Activated CD8-positive, alpha-beta T cell treated with anti-CD3 and anti-CD28 coated beads for 36 hours (primary cell): ENCODE measurements at regions not wholly inside any gene's neighbourhood (a gene's known extent, or its start where the extent isn't known, plus 50 kb on each side); places are given as distances from the start of the nearest gene placed in this dataset.

Experiments used
- ATAC-seq: fragments of 200-7000 bp; cut with Tn5 transposase; one replicate; pipeline ENCODE4 v1.10.0; 2021; ENCODE audit warnings: mild to moderate bottlenecking, moderate library complexity
- CTCF ChIA-PET: fragments of 350-600 bp; sonication (Branson Sonifier 250); formaldehyde crosslinking; loops from one replicate; lab custom pipeline; 2021; ENCODE audit warnings: antibody characterized with exemption; lab: Charles Lee
- POLR2A ChIA-PET: fragments of 350-600 bp; sonication (Branson Sonifier 250); formaldehyde crosslinking; loops from one replicate; lab custom pipeline; 2021; ENCODE audit warnings: antibody characterized with exemption; lab: Charles Lee
- DNase-seq: peaks from one replicate; pipeline ENCODE4 v3.0.0-alpha.2; 2020
- H3K27ac Mint-ChIP-seq: one replicate; pipeline ENCODE4 v1.8.0; 2021; ENCODE audit warnings: mild to moderate bottlenecking, mixed read lengths
- H3K27me3 Mint-ChIP-seq: one replicate; pipeline ENCODE4 v1.8.0; 2021; ENCODE audit warnings: mixed read lengths
- H3K36me3 Mint-ChIP-seq: one replicate; pipeline ENCODE4 v1.8.0; 2021; ENCODE audit warnings: low read depth, mixed read lengths
- H3K4me1 Mint-ChIP-seq: one replicate; pipeline ENCODE4 v1.8.0; 2021; ENCODE audit warnings: low read depth, mixed read lengths
- H3K4me3 Mint-ChIP-seq: one replicate; pipeline ENCODE4 v1.8.0; 2021; ENCODE audit warnings: mild to moderate bottlenecking, moderate library complexity, mixed read lengths
- H3K9me3 Mint-ChIP-seq: one replicate; pipeline ENCODE4 v1.8.0; 2021; ENCODE audit warnings: mixed read lengths
- CTCF ChIP-seq: fragments of 200-600 bp; IDR thresholded peaks from one replicate; pipeline ENCODE4 v1.8.0; 2022; ENCODE audit warnings: antibody characterized with exemption, mild to moderate bottlenecking
- intact Hi-C: fragments of 100-400 bp; cut with micrococcal nuclease; formaldehyde crosslinking; loops from one replicate; pipeline ENCODE4 v1.10.0; 2022

GRCh38 chr10:30786906-30787305 is 157.4 kb upstream of the LYZL2 start:
- ATAC-seq (no peak), DNase-seq (no peak)
- no peak overlapping the region for H3K27ac Mint-ChIP-seq
- H3K36me3 Mint-ChIP-seq, result no peaks in the 10 kb centered on the region
- ChIA-PET CTCF (interaction anchor here (1.0 to 1.3 kb wide), 2 partner anchors 25 to 146 kb away, joined by 3 to 4 read pairs; no protein-coding TSS in a partner anchor), POLR2A (no interaction called here)
- peaks cover 30% of the 10 kb centered on the region for H3K4me1 Mint-ChIP-seq
- TF ChIP-seq CTCF, result no peak
- H3K9me3 Mint-ChIP-seq, result no peaks in the 10 kb centered on the region
- intact Hi-C loops, result loop anchor here (10.0 kb wide), 3 partner anchors 248 to 708 kb away; partner anchors contain the start of genes ZEB1 and ZNF438
- H3K4me3 Mint-ChIP-seq, result no peak overlapping the region
- H3K27me3 Mint-ChIP-seq, result no peaks in the 10 kb centered on the region

- no peaks in the 10 kb centered on the region for H3K36me3 Mint-ChIP-seq
- no peaks in the 10 kb centered on the region for H3K9me3 Mint-ChIP-seq
- no peaks in the 10 kb centered on the region for H3K27me3 Mint-ChIP-seq
- ATAC-seq (no peak), DNase-seq (no peak)
- peak overlapping the region; percentile 70 for H3K4me3 Mint-ChIP-seq
- H3K27ac Mint-ChIP-seq, result no peak overlapping the region
- H3K4me1 Mint-ChIP-seq, result peaks cover 22% of the 10 kb centered on the region
- TF ChIP-seq CTCF, result no peak
- ChIA-PET POLR2A (interaction anchor here (0.6 kb wide), 1 partner anchor 572 kb away, joined by 3 read pairs; no protein-coding TSS in a partner anchor), CTCF (interaction anchor here (1.0 to 3.1 kb wide), 3 partner anchors 7 to 146 kb away, joined by 3 to 24 read pairs (median 4); no protein-coding TSS in a partner anchor)
- intact Hi-C loops, result loop anchor here (10.0 kb wide), 3 partner anchors 249 to 709 kb away; partner anchors contain the start of genes ZEB1 and ZNF438
Observed at GRCh38 chr10:30786131-30786530, 156.6 kb upstream of the LYZL2 start.

GRCh38 chr10:30784897-30785605 is 155.5 kb upstream of the LYZL2 start:
- ATAC-seq (peak; percentile 37), DNase-seq (peak; percentile 39)
- H3K4me3 Mint-ChIP-seq, result peak overlapping the region; percentile 70
- POLR2A ChIA-PET, result interaction anchor here (0.8 to 2.0 kb wide), 5 partner anchors 9 to 316 kb away, joined by 3 to 5 read pairs (median 4); partner anchors contain the start of gene ZNF438
- H3K27ac Mint-ChIP-seq, result peak overlapping the region; percentile 63
- H3K36me3 Mint-ChIP-seq, result no peaks in the 10 kb centered on the region
- peaks cover 17% of the 10 kb centered on the region for H3K4me1 Mint-ChIP-seq
- intact Hi-C loops, result loop anchor here (5.0 to 10.0 kb wide), 4 partner anchors 250 to 1022 kb away; partner anchors contain the start of genes ZEB1 and ZNF438
- no peak for TF ChIP-seq CTCF
- H3K9me3 Mint-ChIP-seq, result no peaks in the 10 kb centered on the region
- CTCF ChIA-PET, result interaction anchor here (0.7 to 4.6 kb wide), 40 partner anchors 9 to 1144 kb away, joined by 3 to 28 read pairs (median 4); partner anchors contain the start of gene ZNF438
- no peaks in the 10 kb centered on the region for H3K27me3 Mint-ChIP-seq

GRCh38 chr10:30784524-30784896 is 155.0 kb upstream of the LYZL2 start:
- CTCF ChIA-PET, result interaction anchor here (0.7 to 4.6 kb wide), 42 partner anchors 9 to 1145 kb away, joined by 3 to 28 read pairs (median 4); partner anchors contain the start of gene ZNF438
- Mint-ChIP-seq H3K4me1 (peaks cover 17% of the 10 kb centered on the region), H3K4me3 (peak overlapping the region; percentile 70), H3K27ac (peak overlapping the region; percentile 59), H3K27me3 (no peaks in the 10 kb centered on the region), H3K9me3 (no peaks in the 10 kb centered on the region), H3K36me3 (no peaks in the 10 kb centered on the region)
- intact Hi-C loops, result loop anchor here (5.0 to 10.0 kb wide), 4 partner anchors 250 to 1023 kb away; partner anchors contain the start of genes ZEB1 and ZNF438
- peak; percentile 15 for ATAC-seq
- POLR2A ChIA-PET, result interaction anchor here (0.8 to 2.0 kb wide), 5 partner anchors 10 to 316 kb away, joined by 3 to 5 read pairs (median 4); partner anchors contain the start of gene ZNF438
- DNase-seq, result no peak
- TF ChIP-seq CTCF, result no peak
